CD8-positive, alpha-beta memory T cell (primary cell): ENCODE measurements at regions not wholly inside any gene's neighbourhood (a gene's known extent, or its start where the extent isn't known, plus 50 kb on each side); places are given as distances from the start of the nearest gene placed in this dataset.
"Not testable (repeated sequence)": the region's sequence is repeated elsewhere in the genome, so short reads cannot be mapped to it uniquely, and the experiment has no call there.

Experiments
- CTCF ChIA-PET: fragments of 350-600 bp; sonication (Branson Sonifier 250); formaldehyde crosslinking; loops from one replicate; lab custom pipeline; 2021; ENCODE audit warnings: antibody characterized with exemption; lab: Charles Lee
- POLR2A ChIA-PET: fragments of 350-600 bp; sonication (Branson Sonifier 250); formaldehyde crosslinking; loops from one replicate; lab custom pipeline; 2021; ENCODE audit warnings: antibody characterized with exemption; lab: Charles Lee
- DNase-seq, 5 donors: peaks; one replicate each; pipeline versions ENCODE4 v3.0.0 to v3.0.0-alpha.2; 2020 to 2022; ENCODE audit warnings: mixed read lengths in 1 of 5
- H3K27ac ChIP-seq: one replicate; pipeline ENCODE4 v1.7.0; 2013; ENCODE audit warnings: low read depth, mild to moderate bottlenecking, low read length, moderate library complexity
- H3K27me3 ChIP-seq: 2 replicates; pipeline ENCODE4 v1.7.0; 2013; ENCODE audit warnings: low read length, mild to moderate bottlenecking; ENCODE audit not compliant: insufficient read depth, poor library complexity, severe bottlenecking
- H3K36me3 ChIP-seq: 2 replicates; pipeline ENCODE4 v1.7.0; 2013; ENCODE audit warnings: mild to moderate bottlenecking, low read length, moderate library complexity; ENCODE audit not compliant: insufficient read depth
- H3K4me1 ChIP-seq: 2 replicates; pipeline ENCODE4 v1.7.0; 2013; ENCODE audit warnings: mild to moderate bottlenecking, low read length, moderate library complexity; ENCODE audit not compliant: insufficient read depth
- H3K4me3 ChIP-seq: 2 replicates; pipeline ENCODE4 v1.7.0; 2013; ENCODE audit warnings: mild to moderate bottlenecking, low read length
- H3K9me3 ChIP-seq: 2 replicates; pipeline ENCODE4 v1.7.0; 2013; ENCODE audit warnings: mild to moderate bottlenecking, low read length
- H3K27ac Mint-ChIP-seq, 8 donors: one replicate each; pipeline ENCODE4 v1.8.0; 2020 to 2021; ENCODE audit warnings: mixed read lengths in 8 of 8, mild to moderate bottlenecking in 6 of 8, inconsistent platforms in 3 of 8, moderate library complexity in 3 of 8
- H3K27me3 Mint-ChIP-seq, 2 donors: one replicate each; pipeline ENCODE4 v1.8.0; 2020 to 2021; ENCODE audit warnings: mixed read lengths in 2 of 2, mild to moderate bottlenecking in 1 of 2, moderate library complexity in 1 of 2
- H3K36me3 Mint-ChIP-seq, 3 donors: one replicate each; pipeline ENCODE4 v1.8.0; 2020 to 2021; ENCODE audit warnings: mixed read lengths in 3 of 3, inconsistent platforms in 1 of 3, mild to moderate bottlenecking in 1 of 3
- H3K4me1 Mint-ChIP-seq, 3 donors: one replicate each; pipeline ENCODE4 v1.8.0; 2020 to 2021; ENCODE audit warnings: mixed read lengths in 3 of 3, inconsistent platforms in 1 of 3, mild to moderate bottlenecking in 1 of 3
- H3K4me3 Mint-ChIP-seq, 7 donors: one replicate each; pipeline ENCODE4 v1.8.0; 2020 to 2021; ENCODE audit warnings: mixed read lengths in 7 of 7, mild to moderate bottlenecking in 6 of 7, moderate library complexity in 4 of 7, inconsistent platforms in 2 of 7
- H3K9me3 Mint-ChIP-seq, 5 donors: one replicate each; pipeline ENCODE4 v1.8.0; 2020 to 2022; ENCODE audit warnings: mixed read lengths in 5 of 5, mild to moderate bottlenecking in 3 of 5, moderate library complexity in 2 of 5, inconsistent platforms in 1 of 5

- no peak overlapping the region for H3K4me3 Mint-ChIP-seq
- no peaks in the 10 kb centered on the region for H3K27me3 ChIP-seq
- H3K4me3 ChIP-seq = no peak overlapping the region
- H3K9me3 Mint-ChIP-seq = peaks cover 0 to 6% (median 4%) of the 10 kb centered on the region in 5 donors
- H3K4me1 ChIP-seq = no peaks in the 10 kb centered on the region
- no peaks in the 10 kb centered on the region for H3K36me3 ChIP-seq
- ChIA-PET CTCF (no interaction called here), POLR2A (no interaction called here)
- no peak for DNase-seq
- H3K36me3 Mint-ChIP-seq = no peaks in the 10 kb centered on the region
- H3K27ac ChIP-seq = no peak overlapping the region
- H3K27me3 Mint-ChIP-seq = no peaks in the 10 kb centered on the region
- no peak overlapping the region for H3K27ac Mint-ChIP-seq
- H3K4me1 Mint-ChIP-seq = no peaks in the 10 kb centered on the region
- H3K9me3 ChIP-seq = no peaks in the 10 kb centered on the region
These were observed 662.1 kb upstream of the MEF2C start for GRCh38 chr5:89545076-89545475.

GRCh38 chr5:89542736-89543135, 659.8 kb upstream of the MEF2C start:
- H3K4me3 Mint-ChIP-seq = no peak overlapping the region
- H3K9me3 ChIP-seq = no peaks in the 10 kb centered on the region
- no peak overlapping the region for H3K4me3 ChIP-seq
- ChIA-PET CTCF (no interaction called here), POLR2A (no interaction called here)
- no peaks in the 10 kb centered on the region for H3K36me3 Mint-ChIP-seq
- H3K27me3 Mint-ChIP-seq = no peaks in the 10 kb centered on the region
- H3K27ac ChIP-seq = no peak overlapping the region
- H3K4me1 ChIP-seq = no peaks in the 10 kb centered on the region
- no peak for DNase-seq
- H3K27ac Mint-ChIP-seq = no peak overlapping the region
- no peaks in the 10 kb centered on the region for H3K36me3 ChIP-seq
- no peaks in the 10 kb centered on the region for H3K27me3 ChIP-seq
- H3K4me1 Mint-ChIP-seq = no peaks in the 10 kb centered on the region
- H3K9me3 Mint-ChIP-seq = peaks cover 0 to 2% (median 0%) of the 10 kb centered on the region in 5 donors

GRCh38 chr5:89537800-89538199, 654.8 kb upstream of the MEF2C start:
- H3K9me3 Mint-ChIP-seq = peaks cover 0 to 8% (median 0%) of the 10 kb centered on the region in 5 donors
- H3K4me1 Mint-ChIP-seq = no peaks in the 10 kb centered on the region
- Histone ChIP-seq H3K4me1 (no peaks in the 10 kb centered on the region), H3K4me3 (no peak overlapping the region), H3K9me3 (no peaks in the 10 kb centered on the region), H3K27ac (no peak overlapping the region), H3K36me3 (no peaks in the 10 kb centered on the region), H3K27me3 (no peaks in the 10 kb centered on the region)
- POLR2A ChIA-PET = no interaction called here
- H3K36me3 Mint-ChIP-seq = no peaks in the 10 kb centered on the region
- CTCF ChIA-PET = no interaction called here
- DNase-seq = no peak
- no peak overlapping the region for H3K4me3 Mint-ChIP-seq
- H3K27me3 Mint-ChIP-seq = no peaks in the 10 kb centered on the region
- H3K27ac Mint-ChIP-seq = no peak overlapping the region

- no peak for DNase-seq
- no peaks in the 10 kb centered on the region for H3K9me3 ChIP-seq
- no peaks in the 10 kb centered on the region for H3K4me1 ChIP-seq
- no peaks in the 10 kb centered on the region for H3K27me3 ChIP-seq
- no peaks in the 10 kb centered on the region for H3K4me1 Mint-ChIP-seq
- H3K4me3 ChIP-seq = no peak overlapping the region
- no peak overlapping the region for H3K27ac ChIP-seq
- H3K9me3 Mint-ChIP-seq = peaks cover 0 to 8% (median 0%) of the 10 kb centered on the region in 5 donors
- H3K36me3 Mint-ChIP-seq = no peaks in the 10 kb centered on the region
- no peak overlapping the region for H3K27ac Mint-ChIP-seq
- H3K4me3 Mint-ChIP-seq = no peak overlapping the region
- no peaks in the 10 kb centered on the region for H3K36me3 ChIP-seq
- no peaks in the 10 kb centered on the region for H3K27me3 Mint-ChIP-seq
- ChIA-PET CTCF (no interaction called here), POLR2A (no interaction called here)
These were observed 653.0 kb upstream of the MEF2C start for GRCh38 chr5:89536020-89536419.

- Histone ChIP-seq H3K4me1 (no peaks in the 10 kb centered on the region), H3K36me3 (no peaks in the 10 kb centered on the region), H3K9me3 (no peaks in the 10 kb centered on the region), H3K27me3 (no peaks in the 10 kb centered on the region), H3K4me3 (no peak overlapping the region), H3K27ac (no peak overlapping the region)
- DNase-seq = no peak
- Mint-ChIP-seq H3K27ac (no peak overlapping the region), H3K27me3 (no peaks in the 10 kb centered on the region), H3K9me3 (peaks cover 0 to 8% (median 0%) of the 10 kb centered on the region in 5 donors), H3K36me3 (no peaks in the 10 kb centered on the region), H3K4me3 (no peak overlapping the region), H3K4me1 (no peaks in the 10 kb centered on the region)
- ChIA-PET CTCF (no interaction called here), POLR2A (no interaction called here)
These were observed 652.4 kb upstream of the MEF2C start for GRCh38 chr5:89535411-89535810.

GRCh38 chr5:89534331-89534730, 651.3 kb upstream of the MEF2C start:
- Mint-ChIP-seq H3K27me3 (no peaks in the 10 kb centered on the region), H3K36me3 (no peaks in the 10 kb centered on the region), H3K4me1 (no peaks in the 10 kb centered on the region), H3K4me3 (no peak overlapping the region), H3K9me3 (peaks cover 0 to 8% (median 0%) of the 10 kb centered on the region in 5 donors), H3K27ac (no peak overlapping the region)
- Histone ChIP-seq H3K9me3 (no peaks in the 10 kb centered on the region), H3K36me3 (no peaks in the 10 kb centered on the region), H3K27me3 (no peaks in the 10 kb centered on the region), H3K27ac (no peak overlapping the region), H3K4me3 (no peak overlapping the region), H3K4me1 (no peaks in the 10 kb centered on the region)
- DNase-seq = no peak
- ChIA-PET POLR2A (no interaction called here), CTCF (no interaction called here)

- no peak for DNase-seq
- Histone ChIP-seq H3K36me3 (no peaks in the 10 kb centered on the region), H3K4me3 (no peak overlapping the region), H3K9me3 (no peaks in the 10 kb centered on the region), H3K27me3 (no peaks in the 10 kb centered on the region), H3K27ac (no peak overlapping the region), H3K4me1 (no peaks in the 10 kb centered on the region)
- peaks cover 0 to 33% (median 5%) of the 10 kb centered on the region in 5 donors for H3K9me3 Mint-ChIP-seq
- no peak overlapping the region for H3K4me3 Mint-ChIP-seq
- H3K4me1 Mint-ChIP-seq = no peaks in the 10 kb centered on the region
- ChIA-PET POLR2A (no interaction called here), CTCF (no interaction called here)
- no peaks in the 10 kb centered on the region for H3K36me3 Mint-ChIP-seq
- H3K27me3 Mint-ChIP-seq = no peaks in the 10 kb centered on the region
- H3K27ac Mint-ChIP-seq = no peak overlapping the region
These were observed 641.8 kb upstream of the MEF2C start for GRCh38 chr5:89524785-89525184.

GRCh38 chr5:89523867-89524266, 640.9 kb upstream of the MEF2C start:
- not testable (repeated sequence) for H3K27me3 Mint-ChIP-seq

GRCh38 chr5:89520771-89521170, 637.8 kb upstream of the MEF2C start:
- ChIA-PET POLR2A (no interaction called here), CTCF (no interaction called here)
- no peaks in the 10 kb centered on the region for H3K9me3 ChIP-seq
- no peak for DNase-seq
- no peaks in the 10 kb centered on the region for H3K4me1 Mint-ChIP-seq
- no peak overlapping the region for H3K4me3 ChIP-seq
- no peak overlapping the region for H3K4me3 Mint-ChIP-seq
- no peak overlapping the region for H3K27ac Mint-ChIP-seq
- H3K36me3 Mint-ChIP-seq = no peaks in the 10 kb centered on the region
- H3K36me3 ChIP-seq = no peaks in the 10 kb centered on the region
- H3K27me3 Mint-ChIP-seq = no peaks in the 10 kb centered on the region
- H3K9me3 Mint-ChIP-seq = peaks cover 0 to 29% (median 5%) of the 10 kb centered on the region in 5 donors
- H3K4me1 ChIP-seq = no peaks in the 10 kb centered on the region
- H3K27me3 ChIP-seq = no peaks in the 10 kb centered on the region
- no peak overlapping the region for H3K27ac ChIP-seq

More at GRCh38 chr5:89523867-89524266, 640.9 kb upstream of the MEF2C start:
- H3K4me1 Mint-ChIP-seq, H3K36me3 ChIP-seq, DNase-seq, H3K4me3 ChIP-seq, H3K27me3 ChIP-seq, H3K27ac ChIP-seq, H3K36me3 Mint-ChIP-seq, H3K4me3 Mint-ChIP-seq, POLR2A ChIA-PET, H3K9me3 ChIP-seq, H3K27ac Mint-ChIP-seq, CTCF ChIA-PET, H3K4me1 ChIP-seq: not testable (repeated sequence)
- H3K9me3 Mint-ChIP-seq = peaks cover 0 to 28% (median 5%) of the 10 kb centered on the region in 5 donors
